Activated CD4-positive, alpha-beta T cell treated with anti-CD3 and anti-CD28 coated beads for 36 hours (primary cell): ENCODE measurements at regions not wholly inside any gene's neighbourhood (a gene's known extent, or its start where the extent isn't known, plus 50 kb on each side); places are given as distances from the start of the nearest gene placed in this dataset.

Source experiments
- ATAC-seq: fragments of 200-7000 bp; cut with Tn5 transposase; one replicate; pipeline ENCODE4 v1.10.0; 2021; ENCODE audit warnings: mild to moderate bottlenecking, moderate library complexity
- CTCF ChIA-PET: fragments of 350-600 bp; sonication (Branson Sonifier 250); formaldehyde crosslinking; loops from one replicate; lab custom pipeline; 2021; ENCODE audit warnings: antibody characterized with exemption; lab: Charles Lee
- POLR2A ChIA-PET: fragments of 350-600 bp; sonication (Branson Sonifier 250); formaldehyde crosslinking; loops from one replicate; lab custom pipeline; 2021; ENCODE audit warnings: antibody characterized with exemption, inconsistent platforms; lab: Charles Lee
- DNase-seq: peaks from one replicate; pipeline ENCODE4 v3.0.0-alpha.2; 2020
- H3K27ac Mint-ChIP-seq: one replicate; pipeline ENCODE4 v1.8.0; 2021; ENCODE audit warnings: mixed read lengths
- H3K27me3 Mint-ChIP-seq: one replicate; pipeline ENCODE4 v1.8.0; 2021; ENCODE audit warnings: mixed read lengths
- H3K36me3 Mint-ChIP-seq: one replicate; pipeline ENCODE4 v1.8.0; 2021; ENCODE audit warnings: low read depth, mixed read lengths
- H3K4me1 Mint-ChIP-seq: one replicate; pipeline ENCODE4 v1.8.0; 2021; ENCODE audit warnings: mixed read lengths
- H3K4me3 Mint-ChIP-seq: one replicate; pipeline ENCODE4 v1.8.0; 2021; ENCODE audit warnings: mild to moderate bottlenecking, moderate library complexity, mixed read lengths
- H3K9me3 Mint-ChIP-seq: one replicate; pipeline ENCODE4 v1.8.0; 2021; ENCODE audit warnings: low read depth, mixed read lengths
- intact Hi-C, 2 experiments: fragments of 100-400 bp; cut with DNase I in 1 of 2; cut with micrococcal nuclease in 1 of 2; formaldehyde crosslinking; loops; one replicate each; pipeline versions ENCODE4 v1.14.2 to v1.15.1; 2022 to 2024; cut with DNase I, micrococcal nuclease

DNA sequence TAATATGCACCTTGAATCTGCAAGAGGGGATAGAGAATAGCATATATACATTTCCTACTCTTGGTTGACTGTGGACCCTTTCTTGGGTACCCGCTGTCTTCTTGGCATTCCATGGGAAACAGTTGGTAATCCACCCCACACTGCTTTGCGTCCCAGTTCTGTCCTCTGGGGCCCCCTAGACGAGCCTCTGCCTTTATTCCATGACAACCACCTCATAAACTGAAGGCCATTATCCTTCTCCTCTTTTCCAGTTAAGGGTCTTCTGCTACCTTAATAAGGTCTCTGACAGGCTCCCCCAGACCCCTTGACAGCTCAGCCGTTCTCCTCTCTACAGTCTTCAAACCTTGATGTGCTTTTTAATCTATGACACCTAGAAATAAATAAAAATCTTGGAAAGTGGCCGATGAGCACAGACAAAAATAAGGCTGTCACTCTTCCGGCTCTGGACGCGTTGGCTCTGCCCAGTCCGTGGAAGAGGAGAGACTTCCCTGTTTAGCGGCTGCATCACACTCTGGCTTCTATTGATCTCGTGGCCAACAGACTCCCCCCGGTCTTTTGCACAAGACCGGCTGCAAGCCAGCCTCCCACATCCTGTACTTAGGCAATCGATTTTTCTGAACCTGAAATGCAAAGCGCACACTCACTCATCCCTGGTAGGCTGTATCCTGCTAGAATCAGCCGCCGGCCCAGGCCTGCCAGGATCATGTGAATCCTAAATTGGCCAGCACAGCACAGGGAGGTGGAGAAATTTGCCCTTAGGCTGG is 251.0 kb upstream of the TLE3 start:
- H3K36me3 Mint-ChIP-seq = no peaks in the 10 kb centered on the region
- H3K4me3 Mint-ChIP-seq = no peak overlapping the region
- POLR2A ChIA-PET = no interaction called here
- CTCF ChIA-PET = no interaction called here
- no peaks in the 10 kb centered on the region for H3K9me3 Mint-ChIP-seq
- intact Hi-C loops = no loop called here
- H3K27me3 Mint-ChIP-seq = no peaks in the 10 kb centered on the region
- no peaks in the 10 kb centered on the region for H3K4me1 Mint-ChIP-seq
- DNase-seq (no peak), ATAC-seq (no peak)
- no peak overlapping the region for H3K27ac Mint-ChIP-seq

DNA sequence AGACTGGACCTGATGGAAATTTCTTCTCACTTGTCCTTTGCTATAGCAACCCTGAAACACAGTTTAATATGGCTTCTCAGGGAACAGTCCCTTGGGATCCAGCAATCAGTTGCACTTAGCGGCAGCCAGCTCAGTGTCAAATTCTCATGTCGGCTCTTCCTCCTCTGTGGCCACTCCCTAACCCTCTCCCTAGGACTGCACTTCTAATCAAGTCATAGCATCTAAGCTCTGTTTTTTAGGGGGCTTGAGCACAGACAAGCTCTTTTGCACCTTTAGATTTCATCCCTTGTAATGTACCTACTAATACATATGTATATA is 250.5 kb upstream of the TLE3 start:
- POLR2A ChIA-PET = no interaction called here
- ATAC-seq (no peak), DNase-seq (no peak)
- CTCF ChIA-PET = no interaction called here
- H3K27ac Mint-ChIP-seq = no peak overlapping the region
- H3K27me3 Mint-ChIP-seq = no peaks in the 10 kb centered on the region
- no peaks in the 10 kb centered on the region for H3K4me1 Mint-ChIP-seq
- no peak overlapping the region for H3K4me3 Mint-ChIP-seq
- no peaks in the 10 kb centered on the region for H3K9me3 Mint-ChIP-seq
- H3K36me3 Mint-ChIP-seq = no peaks in the 10 kb centered on the region
- intact Hi-C loops = no loop called here

DNA sequence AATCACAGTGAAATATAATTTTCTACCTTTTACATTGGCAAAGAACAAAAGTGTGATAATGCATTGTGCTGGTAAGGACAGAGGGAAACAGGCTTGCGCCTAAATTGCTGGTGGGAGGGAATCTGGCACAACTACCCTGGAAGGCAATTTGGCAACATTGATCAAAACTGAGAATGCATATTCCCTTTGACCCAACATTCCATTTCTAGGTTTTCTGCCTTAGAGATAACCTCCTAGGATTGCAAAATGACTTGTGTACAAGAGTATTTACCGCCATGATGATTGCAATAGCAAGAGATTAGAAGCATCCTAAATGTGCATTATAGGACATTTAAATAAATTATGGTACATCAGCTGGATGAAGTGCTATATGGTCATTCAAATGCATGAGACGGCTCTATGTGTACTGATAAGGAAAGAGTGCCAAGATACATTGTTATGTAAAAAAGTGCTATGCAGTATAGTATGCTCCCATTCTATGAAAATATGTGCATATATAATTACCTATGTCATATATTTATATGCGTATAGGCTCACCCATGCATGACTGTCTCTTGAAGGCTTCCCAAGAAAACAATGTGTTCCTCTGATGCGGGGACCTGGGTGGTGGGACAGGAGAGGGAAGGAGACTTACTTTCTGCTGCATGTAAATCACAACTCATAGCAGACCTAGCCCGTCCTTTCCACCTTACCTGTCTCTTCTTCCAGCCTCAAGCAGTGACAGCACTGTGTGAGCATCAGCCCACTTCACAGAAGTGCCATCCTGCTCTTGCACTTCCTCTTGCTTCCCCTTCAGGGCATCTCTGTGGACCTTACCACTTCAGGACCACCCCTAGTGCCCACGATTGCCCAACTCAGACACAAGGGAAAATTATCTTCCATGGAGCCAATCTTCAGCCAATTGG is 249.9 kb upstream of the TLE3 start:
- no peak for ATAC-seq
- H3K4me3 Mint-ChIP-seq = no peak overlapping the region
- ChIA-PET POLR2A (no interaction called here), CTCF (no interaction called here)
- no peaks in the 10 kb centered on the region for H3K4me1 Mint-ChIP-seq
- H3K9me3 Mint-ChIP-seq = no peaks in the 10 kb centered on the region
- no peaks in the 10 kb centered on the region for H3K36me3 Mint-ChIP-seq
- H3K27me3 Mint-ChIP-seq = no peaks in the 10 kb centered on the region
- intact Hi-C loops = no loop called here
- no peak overlapping the region for H3K27ac Mint-ChIP-seq
- DNase-seq = no peak

DNA sequence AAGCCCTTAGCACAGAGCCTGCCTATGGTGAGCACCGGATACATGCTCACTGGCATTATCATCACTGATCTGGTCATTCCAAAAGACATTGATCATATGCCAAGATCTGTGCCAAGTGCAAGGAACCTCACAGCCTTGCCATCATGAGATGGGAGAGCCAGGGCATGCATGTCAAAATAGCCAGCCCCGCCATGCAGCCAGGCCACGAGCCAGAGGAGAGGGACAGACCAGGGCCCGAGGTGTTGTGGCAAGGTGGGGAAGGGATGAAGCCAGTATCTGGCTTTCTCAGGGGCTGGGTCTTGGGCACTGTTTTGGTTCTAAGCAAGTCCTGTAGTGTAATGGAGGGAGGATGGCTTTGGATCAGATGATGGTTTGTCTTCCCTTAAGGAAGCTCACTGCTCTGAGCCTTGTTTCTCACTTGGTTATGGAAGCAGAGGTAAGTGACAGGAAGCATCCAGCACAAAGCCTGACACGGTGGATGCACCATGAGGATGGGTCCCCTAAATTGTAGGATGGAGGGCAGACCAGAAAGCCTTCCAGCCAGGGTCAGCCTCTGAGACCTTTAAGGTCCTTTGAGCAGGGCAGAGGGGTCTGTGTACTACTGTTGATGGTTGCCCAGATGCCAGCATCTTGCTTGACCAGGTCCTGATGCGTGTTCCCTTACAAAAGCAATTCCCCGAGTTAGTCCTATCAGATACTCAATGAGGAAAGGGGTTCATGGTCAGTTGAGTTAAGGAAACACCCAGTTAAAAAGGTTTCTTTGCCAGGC is 247.7 kb upstream of the TLE3 start:
- no peak overlapping the region for H3K27ac Mint-ChIP-seq
- H3K9me3 Mint-ChIP-seq = no peaks in the 10 kb centered on the region
- H3K36me3 Mint-ChIP-seq = no peaks in the 10 kb centered on the region
- no peak for DNase-seq
- CTCF ChIA-PET = no interaction called here
- no peaks in the 10 kb centered on the region for H3K27me3 Mint-ChIP-seq
- H3K4me1 Mint-ChIP-seq = no peaks in the 10 kb centered on the region
- intact Hi-C loops = no loop called here
- POLR2A ChIA-PET = no interaction called here
- no peak for ATAC-seq
- H3K4me3 Mint-ChIP-seq = no peak overlapping the region

DNA sequence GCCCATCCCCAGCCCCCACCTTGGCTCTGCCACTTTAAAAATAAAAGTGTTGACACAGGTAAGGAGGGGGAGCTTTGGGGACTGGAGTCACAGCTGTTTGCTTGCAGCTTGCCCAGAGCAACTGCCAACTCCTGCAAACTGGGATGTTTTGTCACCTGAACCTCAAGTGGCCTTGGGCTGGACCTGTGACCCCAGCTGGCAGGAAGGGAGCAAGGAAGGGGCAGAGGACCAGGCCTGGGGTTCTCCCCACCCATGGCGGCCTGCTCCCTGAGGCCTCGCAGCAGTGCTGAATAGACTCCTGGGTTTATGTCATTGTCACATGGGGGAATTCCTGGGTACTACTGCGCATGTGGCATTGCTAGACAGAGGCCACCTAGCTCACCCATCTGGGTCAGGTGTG is 246.9 kb upstream of the TLE3 start:
- CTCF ChIA-PET = no interaction called here
- H3K27me3 Mint-ChIP-seq = no peaks in the 10 kb centered on the region
- H3K9me3 Mint-ChIP-seq = no peaks in the 10 kb centered on the region
- intact Hi-C loops = no loop called here
- DNase-seq = no peak
- no peak for ATAC-seq
- no peak overlapping the region for H3K27ac Mint-ChIP-seq
- POLR2A ChIA-PET = no interaction called here
- H3K36me3 Mint-ChIP-seq = no peaks in the 10 kb centered on the region
- H3K4me1 Mint-ChIP-seq = no peaks in the 10 kb centered on the region
- H3K4me3 Mint-ChIP-seq = no peak overlapping the region

DNA sequence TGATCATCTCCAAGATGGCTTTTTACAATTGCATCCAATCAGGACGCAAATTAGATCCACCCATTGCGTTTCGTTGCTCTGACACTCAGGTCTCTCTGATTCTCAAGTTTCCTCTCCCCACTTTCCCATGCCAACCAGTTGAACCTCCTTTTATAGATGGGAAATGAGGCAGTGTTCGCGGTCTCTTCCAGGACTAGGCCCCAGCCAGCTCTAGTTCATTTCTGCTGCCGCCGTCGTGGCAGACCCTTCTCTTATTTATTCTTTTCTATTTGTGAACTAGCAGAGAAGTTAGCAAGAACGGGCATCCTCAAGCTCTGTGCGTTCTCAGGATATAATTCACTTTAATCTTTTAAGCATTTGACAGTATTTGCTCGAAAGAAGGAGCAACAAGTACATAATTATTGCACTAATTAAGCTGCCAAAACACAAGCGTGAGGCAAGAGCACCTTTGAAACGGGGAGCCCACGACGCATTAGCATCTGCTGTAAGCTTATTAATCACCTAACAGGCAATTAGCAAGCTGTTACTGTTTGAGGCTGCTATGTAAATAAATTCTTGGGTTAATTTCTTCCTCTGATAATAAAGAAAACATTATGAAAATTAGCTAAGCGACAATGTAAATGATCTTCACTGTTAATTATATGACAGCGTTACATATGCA is 246.4 kb upstream of the TLE3 start:
- no peaks in the 10 kb centered on the region for H3K27me3 Mint-ChIP-seq
- no peak overlapping the region for H3K27ac Mint-ChIP-seq
- ChIA-PET CTCF (no interaction called here), POLR2A (no interaction called here)
- DNase-seq (no peak), ATAC-seq (no peak)
- H3K4me1 Mint-ChIP-seq = no peaks in the 10 kb centered on the region
- no peaks in the 10 kb centered on the region for H3K36me3 Mint-ChIP-seq
- no peak overlapping the region for H3K4me3 Mint-ChIP-seq
- H3K9me3 Mint-ChIP-seq = no peaks in the 10 kb centered on the region
- intact Hi-C loops = no loop called here

DNA sequence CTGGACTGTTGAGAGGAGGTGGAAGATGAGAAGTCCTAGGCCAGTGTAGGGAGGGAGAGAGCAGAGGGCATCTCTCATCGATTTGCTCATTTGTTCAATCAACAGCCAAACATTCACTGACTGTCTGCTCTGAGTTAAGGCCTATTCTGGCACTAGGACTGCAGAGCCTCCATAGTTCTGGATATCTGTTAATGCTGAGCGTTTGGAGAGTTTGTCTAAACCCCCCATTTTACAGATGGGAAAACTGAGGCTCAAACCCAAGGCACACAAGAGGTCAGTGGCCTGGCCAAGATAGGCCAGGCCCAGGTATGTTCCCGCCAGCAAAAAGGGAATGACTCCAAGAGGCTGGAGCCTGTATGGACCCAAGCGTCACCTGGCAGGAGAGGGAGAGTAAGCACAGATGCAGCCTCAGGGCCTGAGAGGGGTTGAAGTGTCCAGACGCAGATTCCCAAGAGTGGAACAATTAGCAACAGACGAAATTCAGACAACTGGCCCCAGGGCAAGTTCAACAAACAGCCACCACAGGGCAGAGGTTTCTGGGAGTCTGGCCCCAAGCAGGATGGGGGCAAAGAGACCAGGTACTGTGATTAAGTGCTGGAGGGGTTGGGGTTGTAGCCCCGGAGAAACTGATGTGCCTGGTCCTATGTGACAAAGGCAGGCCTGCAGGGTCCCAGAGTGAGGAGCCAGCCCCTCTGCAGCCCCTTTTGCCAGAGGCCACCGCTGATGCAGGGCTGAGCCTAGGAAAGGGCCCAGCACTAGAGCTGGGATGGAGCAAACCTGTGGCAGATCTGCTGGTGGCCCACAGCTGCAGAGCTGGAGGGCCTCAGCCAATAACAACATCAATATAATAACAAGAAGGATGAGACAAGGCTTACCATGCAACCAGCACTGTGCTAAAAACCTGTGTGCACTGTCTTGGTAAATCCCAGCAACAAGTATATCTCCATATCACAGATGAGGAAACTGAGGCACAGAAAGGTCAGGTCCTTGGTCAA is 245.1 kb upstream of the TLE3 start:
- Mint-ChIP-seq H3K36me3 (no peaks in the 10 kb centered on the region), H3K4me3 (no peak overlapping the region), H3K27ac (no peak overlapping the region), H3K9me3 (no peaks in the 10 kb centered on the region), H3K27me3 (no peaks in the 10 kb centered on the region), H3K4me1 (no peaks in the 10 kb centered on the region)
- no peak for ATAC-seq
- ChIA-PET POLR2A (interaction anchor here (0.7 kb wide), 1 partner anchor 210 kb away, joined by 3 read pairs; no protein-coding TSS in a partner anchor), CTCF (no interaction called here)
- DNase-seq = no peak
- intact Hi-C loops = no loop called here

DNA sequence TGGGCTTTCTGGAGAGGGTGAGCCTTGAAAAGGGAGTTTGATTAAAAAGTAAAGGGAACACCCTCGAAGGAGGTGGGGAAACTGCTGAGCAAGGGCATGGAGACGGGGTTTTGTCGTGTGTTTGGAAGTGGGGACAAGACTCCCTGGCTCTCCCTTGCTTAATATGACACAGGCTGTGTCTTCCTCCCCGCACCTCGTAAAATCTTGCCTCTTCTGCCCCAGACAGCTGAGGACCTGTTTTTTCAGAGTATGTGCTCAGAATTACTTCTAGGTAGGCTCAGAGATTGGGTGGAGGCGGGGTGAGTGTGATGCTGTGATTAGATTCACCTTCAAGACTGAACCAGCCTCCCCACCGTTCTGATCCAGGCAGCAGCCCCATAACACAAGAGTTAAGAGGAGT is 244.4 kb upstream of the TLE3 start:
- ATAC-seq (no peak), DNase-seq (no peak)
- no peaks in the 10 kb centered on the region for H3K4me1 Mint-ChIP-seq
- POLR2A ChIA-PET = interaction anchor here (0.7 kb wide), 1 partner anchor 211 kb away, joined by 3 read pairs; no protein-coding TSS in a partner anchor
- H3K27me3 Mint-ChIP-seq = no peaks in the 10 kb centered on the region
- no peak overlapping the region for H3K4me3 Mint-ChIP-seq
- no peak overlapping the region for H3K27ac Mint-ChIP-seq
- intact Hi-C loops = no loop called here
- CTCF ChIA-PET = no interaction called here
- no peaks in the 10 kb centered on the region for H3K36me3 Mint-ChIP-seq
- no peaks in the 10 kb centered on the region for H3K9me3 Mint-ChIP-seq

DNA sequence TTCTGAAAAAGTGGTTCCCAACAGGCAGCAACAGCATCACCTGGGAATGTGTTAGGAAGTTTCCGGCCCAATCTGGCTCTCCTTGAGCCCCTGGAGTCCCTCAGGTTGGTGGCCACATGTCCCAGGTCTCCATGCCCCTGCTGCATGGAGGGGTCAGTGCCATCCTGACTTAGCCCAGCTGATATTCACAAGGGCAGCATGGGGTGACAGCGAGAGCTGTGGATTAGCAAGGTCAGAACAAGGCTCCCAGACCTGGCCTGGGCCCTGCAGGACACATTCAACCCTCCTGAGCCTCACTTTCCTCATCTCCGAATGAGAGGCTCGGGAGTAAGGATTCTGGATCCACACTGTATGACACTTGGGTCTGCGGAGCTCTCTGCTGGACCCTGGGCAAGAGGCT is 243.8 kb upstream of the TLE3 start:
- Mint-ChIP-seq H3K27me3 (no peaks in the 10 kb centered on the region), H3K4me1 (no peaks in the 10 kb centered on the region), H3K36me3 (no peaks in the 10 kb centered on the region), H3K9me3 (no peaks in the 10 kb centered on the region), H3K27ac (no peak overlapping the region), H3K4me3 (no peak overlapping the region)
- ChIA-PET POLR2A (interaction anchor here (0.7 kb wide), 1 partner anchor 212 kb away, joined by 3 read pairs; no protein-coding TSS in a partner anchor), CTCF (no interaction called here)
- ATAC-seq = no peak
- no peak for DNase-seq
- intact Hi-C loops = no loop called here

DNA sequence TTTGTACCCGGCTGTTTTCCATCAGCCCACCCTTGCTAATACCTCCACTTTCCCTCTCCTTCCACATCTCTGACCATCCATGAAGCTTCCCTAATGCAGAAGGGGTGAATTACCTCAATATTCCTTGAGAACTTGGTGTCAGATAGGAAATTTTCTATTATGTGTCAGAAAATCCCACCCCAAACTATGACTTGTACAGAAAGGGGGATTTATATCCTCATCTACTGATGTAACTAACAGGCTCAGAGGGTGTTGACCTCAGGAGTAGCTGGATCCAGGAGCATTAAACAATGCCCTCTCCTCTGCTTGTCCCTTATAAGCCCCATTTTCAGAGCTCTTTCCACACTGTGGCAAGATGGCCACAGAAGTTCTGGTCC is 242.8 kb upstream of the TLE3 start:
- intact Hi-C loops = no loop called here
- peaks cover 5% of the 10 kb centered on the region for H3K9me3 Mint-ChIP-seq
- POLR2A ChIA-PET = no interaction called here

More for the DNA sequence above, 242.8 kb upstream of the TLE3 start:
- Mint-ChIP-seq H3K27ac (no peak overlapping the region), H3K4me1 (no peaks in the 10 kb centered on the region), H3K27me3 (no peaks in the 10 kb centered on the region), H3K36me3 (no peaks in the 10 kb centered on the region), H3K4me3 (no peak overlapping the region)
- DNase-seq (no peak), ATAC-seq (no peak)
- CTCF ChIA-PET = no interaction called here
